T-helper 17 cell (primary cell): ENCODE measurements at regions not wholly inside any gene's neighbourhood (a gene's known extent, or its start where the extent isn't known, plus 50 kb on each side); places are given as distances from the start of the nearest gene placed in this dataset.
"Not testable (repeated sequence)": the region's sequence is repeated elsewhere in the genome, so short reads cannot be mapped to it uniquely, and the experiment has no call there.

Source experiments
- ATAC-seq: fragments of 150-1000 bp; cut with Tn5 transposase; 2 replicates; pipeline ENCODE4 v1.10.0; 2021; ENCODE audit warnings: mild to moderate bottlenecking, moderate library complexity
- DNase-seq, 3 donors: peaks; one replicate each; pipeline versions ENCODE4 v3.0.0 to v3.0.0-alpha.2; 2020 to 2021
- H3K9me3 ChIP-seq: one replicate; pipeline ENCODE4 v1.7.0; 2013; ENCODE audit warnings: low read length, mild to moderate bottlenecking; ENCODE audit not compliant: control insufficient read depth, poor library complexity, severe bottlenecking
- H3K27ac Mint-ChIP-seq: one replicate; pipeline ENCODE4 v1.8.0; 2022; ENCODE audit warnings: mild to moderate bottlenecking, moderate library complexity, mixed read lengths
- H3K27me3 Mint-ChIP-seq: one replicate; pipeline ENCODE4 v1.8.0; 2022; ENCODE audit warnings: mixed read lengths
- H3K36me3 Mint-ChIP-seq: one replicate; pipeline ENCODE4 v1.8.0; 2022; ENCODE audit warnings: low read depth, mixed read lengths
- H3K4me1 Mint-ChIP-seq: one replicate; pipeline ENCODE4 v1.8.0; 2022; ENCODE audit warnings: mild to moderate bottlenecking, mixed read lengths
- H3K4me3 Mint-ChIP-seq: one replicate; pipeline ENCODE4 v1.8.0; 2022; ENCODE audit warnings: mild to moderate bottlenecking, moderate library complexity, mixed read lengths

DNA sequence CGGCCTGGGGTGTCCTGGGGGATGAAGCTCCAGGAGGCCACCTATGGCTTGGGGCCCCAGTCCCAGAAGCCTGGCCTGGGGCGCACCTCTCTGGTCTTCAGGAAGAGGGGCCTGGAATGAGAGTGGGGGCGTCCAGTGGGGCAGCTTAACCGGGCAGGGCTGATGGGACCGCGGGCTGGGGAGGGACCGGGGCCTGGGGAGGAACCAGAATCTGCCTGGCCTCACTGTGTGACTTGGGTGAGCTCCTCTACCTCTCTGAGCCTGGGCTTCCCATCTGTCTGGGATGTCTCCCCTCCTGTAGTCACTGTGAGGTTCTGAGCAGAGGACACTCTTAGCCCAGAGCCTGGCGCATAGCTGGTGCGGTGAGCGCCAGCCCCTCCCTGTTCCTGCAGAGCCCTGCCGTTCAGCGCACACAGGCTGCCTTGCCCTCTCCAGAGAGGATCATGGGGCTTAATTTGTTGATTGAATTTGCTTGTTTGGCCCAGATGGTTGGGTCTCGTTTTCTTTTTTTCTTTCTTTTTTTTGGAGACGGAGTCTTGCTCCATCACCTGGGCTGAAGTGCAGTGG is 378.4 kb upstream of the ZNF722 start:
- not testable (repeated sequence) for ATAC-seq, DNase-seq, H3K4me1 Mint-ChIP-seq, H3K9me3 ChIP-seq, H3K27ac Mint-ChIP-seq, H3K4me3 Mint-ChIP-seq, H3K27me3 Mint-ChIP-seq, H3K36me3 Mint-ChIP-seq

DNA sequence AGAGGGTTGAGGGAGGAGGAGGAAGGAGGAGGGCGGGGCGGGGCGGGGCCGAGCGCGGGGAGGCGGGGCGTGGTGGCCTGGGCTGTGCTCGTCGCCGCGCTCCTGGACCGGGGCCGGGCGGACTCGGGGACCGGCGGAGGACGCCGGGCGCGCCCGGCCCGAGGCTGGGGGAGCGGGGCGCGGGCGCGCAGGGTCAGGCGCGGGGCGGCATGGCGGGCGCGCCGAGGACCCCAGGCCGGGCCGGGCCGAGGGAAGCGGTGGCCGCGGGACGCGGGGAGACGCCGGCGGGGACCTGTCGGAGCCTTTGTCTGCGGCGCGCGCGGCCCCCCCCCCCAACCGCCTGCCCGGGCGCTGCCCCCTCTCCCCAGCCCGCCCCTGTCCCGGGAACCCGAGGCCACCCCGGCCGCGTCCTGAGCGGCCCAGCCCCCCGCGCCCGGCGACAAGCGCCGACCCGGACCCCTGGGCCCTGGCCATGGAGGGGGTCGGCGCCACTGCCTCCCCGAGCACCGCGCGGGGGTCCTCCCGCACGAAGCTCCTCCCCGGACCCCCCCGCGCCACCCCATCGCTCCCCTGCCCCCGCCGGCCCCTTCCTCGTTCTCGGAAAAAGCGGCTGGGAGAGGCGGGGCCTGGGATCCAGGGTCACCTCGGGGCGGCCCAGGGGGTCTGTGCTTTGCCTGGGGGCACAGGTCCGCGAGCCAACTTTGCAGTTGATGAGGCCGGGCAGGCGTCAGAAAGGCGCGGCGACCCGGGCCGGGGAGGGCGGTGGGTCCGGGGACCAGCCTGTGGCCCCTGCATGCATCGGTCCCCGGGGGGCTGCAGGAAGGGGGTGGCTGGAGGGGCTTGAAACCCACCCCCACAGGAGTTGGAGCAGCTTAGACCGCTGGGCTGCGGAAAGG is 370.8 kb upstream of the ZNF722 start:
- H3K9me3 ChIP-seq, H3K4me3 Mint-ChIP-seq, H3K4me1 Mint-ChIP-seq, DNase-seq, H3K27me3 Mint-ChIP-seq, H3K36me3 Mint-ChIP-seq, H3K27ac Mint-ChIP-seq, ATAC-seq: not testable (repeated sequence)

DNA sequence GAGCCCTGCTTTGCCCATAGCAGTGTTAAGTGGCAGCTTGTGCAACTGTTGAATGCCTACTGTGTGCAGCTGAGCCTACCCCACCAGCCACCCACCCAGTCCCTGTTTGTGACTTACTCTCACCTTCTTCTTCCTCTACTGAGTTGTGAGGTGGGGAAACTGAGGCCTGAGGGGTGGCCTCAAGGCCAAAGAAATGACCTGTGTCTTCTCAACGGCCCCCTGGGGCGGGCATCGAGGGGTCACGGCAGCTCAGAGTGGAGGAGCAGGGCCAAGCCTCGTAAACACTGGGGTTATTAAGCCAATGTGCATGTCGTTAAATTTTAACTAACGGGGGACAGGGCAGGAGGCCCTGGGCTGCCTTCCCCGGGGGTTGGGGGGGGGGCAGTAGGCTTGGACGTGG is 369.6 kb upstream of the ZNF722 start:
- not testable (repeated sequence) for ATAC-seq, H3K9me3 ChIP-seq, H3K36me3 Mint-ChIP-seq, H3K4me3 Mint-ChIP-seq, H3K27ac Mint-ChIP-seq, DNase-seq, H3K4me1 Mint-ChIP-seq, H3K27me3 Mint-ChIP-seq

DNA sequence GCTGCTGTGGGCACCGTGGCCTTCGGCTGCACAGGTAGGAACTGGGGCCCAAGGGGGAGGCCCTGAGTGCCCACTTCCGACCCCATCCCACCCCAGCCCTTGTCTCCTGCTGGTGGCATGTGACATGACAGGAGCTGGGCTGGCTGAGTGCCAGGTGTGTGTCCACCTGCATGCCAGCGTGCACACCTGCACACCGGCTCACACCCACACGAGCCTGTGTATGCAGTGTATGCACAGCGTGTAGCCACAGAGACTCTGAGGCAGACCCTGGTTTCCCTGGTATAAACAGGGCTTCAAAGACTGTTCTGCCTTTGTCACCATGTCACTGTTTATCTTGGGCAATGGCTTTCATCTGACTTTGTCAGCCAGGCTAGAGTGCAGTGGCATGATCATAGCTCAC is 362.1 kb upstream of the ZNF722 start:
- not testable (repeated sequence) for H3K4me1 Mint-ChIP-seq, H3K27ac Mint-ChIP-seq, H3K27me3 Mint-ChIP-seq, H3K9me3 ChIP-seq, H3K4me3 Mint-ChIP-seq, H3K36me3 Mint-ChIP-seq, ATAC-seq, DNase-seq

DNA sequence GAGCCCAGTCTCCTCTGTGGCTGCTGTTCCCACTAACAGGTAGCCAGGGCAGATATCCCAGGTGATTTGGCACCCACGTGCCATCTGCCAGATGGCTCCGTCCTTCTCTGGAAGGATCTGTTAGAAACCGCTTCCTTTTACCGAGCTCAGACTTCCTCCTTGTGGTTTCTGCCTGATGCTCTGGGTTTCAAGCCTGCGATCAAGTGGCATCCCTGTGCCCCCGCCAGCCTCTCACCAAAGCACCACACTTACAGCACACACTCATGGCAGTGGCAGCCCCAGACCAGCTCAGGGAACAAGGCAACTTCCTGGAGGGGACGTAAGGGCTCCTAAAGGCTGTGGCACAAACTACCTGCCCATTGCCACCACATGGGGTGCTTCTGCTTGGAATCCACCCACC is 333.1 kb upstream of the ZNF722 start:
- not testable (repeated sequence) for H3K27me3 Mint-ChIP-seq, H3K4me3 Mint-ChIP-seq, H3K9me3 ChIP-seq, DNase-seq, H3K36me3 Mint-ChIP-seq, H3K4me1 Mint-ChIP-seq, H3K27ac Mint-ChIP-seq, ATAC-seq

DNA sequence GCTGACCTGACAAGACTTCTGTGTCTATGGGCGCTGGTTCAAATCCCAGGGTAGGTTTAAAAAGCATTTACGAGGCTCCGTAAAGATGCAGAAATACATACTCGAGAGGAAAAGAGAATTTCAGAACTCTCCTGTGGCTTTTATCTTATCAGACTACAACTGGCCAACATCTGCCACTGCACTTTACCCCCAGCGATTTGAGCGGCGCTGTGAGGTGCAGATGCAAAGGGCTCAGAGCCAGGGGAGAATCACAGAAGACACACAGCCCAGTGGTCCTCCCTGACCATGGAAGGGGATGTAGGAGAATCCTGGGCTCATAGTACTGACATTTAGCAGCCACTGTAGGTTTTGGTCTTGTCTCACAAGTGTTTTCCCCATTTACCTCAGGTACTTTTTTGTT is 307.2 kb upstream of the ZNF722 start:
- H3K27ac Mint-ChIP-seq, H3K4me3 Mint-ChIP-seq, H3K27me3 Mint-ChIP-seq, H3K4me1 Mint-ChIP-seq, H3K9me3 ChIP-seq, ATAC-seq, DNase-seq, H3K36me3 Mint-ChIP-seq: not testable (repeated sequence)

DNA sequence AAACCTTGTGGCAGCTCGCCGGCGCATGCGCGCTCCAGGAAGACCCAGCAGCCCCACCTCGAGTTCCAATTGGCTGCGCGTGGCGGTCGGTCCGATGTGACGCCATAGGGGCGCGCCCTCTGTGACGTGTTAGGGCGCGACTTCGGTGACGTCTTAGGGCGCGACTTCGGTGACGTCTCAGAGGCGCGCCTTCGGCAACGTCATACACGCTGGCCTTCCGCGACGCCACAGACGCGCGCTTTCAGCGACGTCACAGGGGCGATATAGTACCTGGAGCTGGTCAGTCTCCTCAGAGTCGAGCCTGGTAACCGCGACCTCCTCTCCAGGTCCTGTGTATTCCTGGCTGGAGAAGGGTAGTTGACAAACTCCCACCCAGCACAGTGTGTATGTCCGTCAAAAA is 304.4 kb upstream of the ZNF722 start:
- not testable (repeated sequence) for ATAC-seq, H3K36me3 Mint-ChIP-seq, H3K4me1 Mint-ChIP-seq, H3K9me3 ChIP-seq, DNase-seq, H3K27me3 Mint-ChIP-seq, H3K4me3 Mint-ChIP-seq, H3K27ac Mint-ChIP-seq
